ENCODE measurements at regions not wholly inside any gene's neighbourhood (a gene's known extent, or its start where the extent isn't known, plus 50 kb on each side); places are given as distances from the start of the nearest gene placed in this dataset.
A peak's percentile ranks its signal among the peaks of the same experiment; 100 is the strongest.

GRCh38 chr4:24637173-24637572, 52.8 kb upstream of the DHX15 start:
- no peak for DNase-seq (ENCODE audit: extremely low read depth in 1 of 11, low read depth in 9 of 11, low spot score in 4 of 11)

- no peak for DNase-seq (ENCODE audit: extremely low read depth in 1 of 11, low read depth in 9 of 11, low spot score in 4 of 11)
Observed at GRCh38 chr4:24638396-24638875, 54.1 kb upstream of the DHX15 start.

- no peak for DNase-seq (ENCODE audit: extremely low read depth in 1 of 11, low read depth in 9 of 11, low spot score in 4 of 11)
Observed at GRCh38 chr4:24639714-24640113, 55.4 kb upstream of the DHX15 start.

GRCh38 chr4:24640366-24640765, 56.0 kb upstream of the DHX15 start:
- DNase-seq (ENCODE audit: extremely low read depth in 1 of 11, low read depth in 9 of 11, low spot score in 4 of 11) = no peak

- DNase-seq (ENCODE audit: extremely low read depth in 1 of 11, low read depth in 9 of 11, low spot score in 4 of 11) = peak in 1 of 11 donors; percentile 54
Observed at GRCh38 chr4:24642981-24643547, 58.7 kb upstream of the DHX15 start.

- DNase-seq (ENCODE audit: extremely low read depth in 1 of 11, low read depth in 9 of 11, low spot score in 4 of 11) = no peak
Observed at GRCh38 chr4:24643774-24644520, 59.6 kb upstream of the DHX15 start.

- no peak for DNase-seq (ENCODE audit: extremely low read depth in 1 of 11, low read depth in 9 of 11, low spot score in 4 of 11)
Observed at GRCh38 chr4:24644983-24645764, 60.8 kb upstream of the DHX15 start.

GRCh38 chr4:24645765-24646550, 61.6 kb upstream of the DHX15 start:
- no peak for DNase-seq (ENCODE audit: extremely low read depth in 1 of 11, low read depth in 9 of 11, low spot score in 4 of 11)

- no peak for DNase-seq (ENCODE audit: extremely low read depth in 1 of 11, low read depth in 9 of 11, low spot score in 4 of 11)
Observed at GRCh38 chr4:24646798-24647460, 62.6 kb upstream of the DHX15 start.

GRCh38 chr4:24650849-24651640, 66.7 kb upstream of the DHX15 start:
- DNase-seq (ENCODE audit: extremely low read depth in 1 of 11, low read depth in 9 of 11, low spot score in 4 of 11) = no peak

GRCh38 chr4:24655326-24655725, 71.0 kb upstream of the DHX15 start:
- no peak for DNase-seq (ENCODE audit: extremely low read depth in 1 of 11, low read depth in 9 of 11, low spot score in 4 of 11)

GRCh38 chr4:24655971-24656370, 71.6 kb upstream of the DHX15 start:
- DNase-seq (ENCODE audit: extremely low read depth in 1 of 11, low read depth in 9 of 11, low spot score in 4 of 11) = peak in 1 of 11 donors; percentile 40

- no peak for DNase-seq (ENCODE audit: extremely low read depth in 1 of 11, low read depth in 9 of 11, low spot score in 4 of 11)
Observed at GRCh38 chr4:24656906-24657305, 72.6 kb upstream of the DHX15 start.

GRCh38 chr4:24657768-24658617, 73.6 kb upstream of the DHX15 start:
- DNase-seq (ENCODE audit: extremely low read depth in 1 of 11, low read depth in 9 of 11, low spot score in 4 of 11) = no peak

GRCh38 chr4:24659241-24659961, 75.0 kb upstream of the DHX15 start:
- DNase-seq (ENCODE audit: extremely low read depth in 1 of 11, low read depth in 9 of 11, low spot score in 4 of 11) = no peak

GRCh38 chr4:24662056-24662455, 77.7 kb upstream of the DHX15 start:
- DNase-seq (ENCODE audit: extremely low read depth in 1 of 11, low read depth in 9 of 11, low spot score in 4 of 11) = no peak

- DNase-seq (ENCODE audit: extremely low read depth in 1 of 11, low read depth in 9 of 11, low spot score in 4 of 11) = no peak
Observed at GRCh38 chr4:24662542-24662941, 78.2 kb upstream of the DHX15 start.
